WI38 (cell line): ENCODE measurements at regions not wholly inside any gene's neighbourhood (a gene's known extent, or its start where the extent isn't known, plus 50 kb on each side); places are given as distances from the start of the nearest gene placed in this dataset.

ENCODE experiments used
- H3K4me3 ChIP-seq: 2 replicates; pipeline ENCODE4 v1.5.1; 2011; ENCODE audit warnings: low read depth, mild to moderate bottlenecking, control low read depth, low read length
- TF ChIP-seq, protein P1 (sequence below): IDR thresholded peaks from 2 replicates; pipeline ENCODE4 v1.5.1; 2012; ENCODE audit warnings: low read depth, mild to moderate bottlenecking, control low read depth, low read length

GRCh38 chr13:31043957-31044356, 111.5 kb downstream of the TEX26 start:
- no peak overlapping the region for H3K4me3 ChIP-seq
- TF ChIP-seq, protein P1, sequence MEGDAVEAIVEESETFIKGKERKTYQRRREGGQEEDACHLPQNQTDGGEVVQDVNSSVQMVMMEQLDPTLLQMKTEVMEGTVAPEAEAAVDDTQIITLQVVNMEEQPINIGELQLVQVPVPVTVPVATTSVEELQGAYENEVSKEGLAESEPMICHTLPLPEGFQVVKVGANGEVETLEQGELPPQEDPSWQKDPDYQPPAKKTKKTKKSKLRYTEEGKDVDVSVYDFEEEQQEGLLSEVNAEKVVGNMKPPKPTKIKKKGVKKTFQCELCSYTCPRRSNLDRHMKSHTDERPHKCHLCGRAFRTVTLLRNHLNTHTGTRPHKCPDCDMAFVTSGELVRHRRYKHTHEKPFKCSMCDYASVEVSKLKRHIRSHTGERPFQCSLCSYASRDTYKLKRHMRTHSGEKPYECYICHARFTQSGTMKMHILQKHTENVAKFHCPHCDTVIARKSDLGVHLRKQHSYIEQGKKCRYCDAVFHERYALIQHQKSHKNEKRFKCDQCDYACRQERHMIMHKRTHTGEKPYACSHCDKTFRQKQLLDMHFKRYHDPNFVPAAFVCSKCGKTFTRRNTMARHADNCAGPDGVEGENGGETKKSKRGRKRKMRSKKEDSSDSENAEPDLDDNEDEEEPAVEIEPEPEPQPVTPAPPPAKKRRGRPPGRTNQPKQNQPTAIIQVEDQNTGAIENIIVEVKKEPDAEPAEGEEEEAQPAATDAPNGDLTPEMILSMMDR = no peak

- no peak overlapping the region for H3K4me3 ChIP-seq
- TF ChIP-seq, protein P1 = no peak
Measured at GRCh38 chr13:31042481-31043165, 110.2 kb downstream of the TEX26 start.

DNA sequence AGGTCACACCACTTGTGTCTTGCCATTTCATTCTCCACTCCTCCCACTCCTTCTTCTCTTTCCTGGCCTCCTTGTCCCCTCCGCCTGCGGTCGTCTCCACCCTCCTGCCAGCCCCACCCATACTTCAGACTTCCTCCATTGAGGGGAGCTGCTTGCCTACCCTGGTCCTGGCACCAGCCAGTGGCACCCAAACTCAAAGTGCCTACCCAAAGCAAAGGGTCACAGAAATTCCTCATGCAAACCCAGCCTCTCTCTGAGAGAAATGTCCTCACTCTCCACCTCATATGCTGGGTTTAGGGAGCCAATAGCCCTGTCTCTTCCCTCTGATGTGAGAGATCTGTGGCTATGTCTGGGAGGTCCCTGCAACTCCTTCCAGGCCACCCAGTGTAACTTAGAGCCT, 109.6 kb downstream of the TEX26 start:
- TF ChIP-seq, protein P1 = no peak
- no peak overlapping the region for H3K4me3 ChIP-seq

DNA sequence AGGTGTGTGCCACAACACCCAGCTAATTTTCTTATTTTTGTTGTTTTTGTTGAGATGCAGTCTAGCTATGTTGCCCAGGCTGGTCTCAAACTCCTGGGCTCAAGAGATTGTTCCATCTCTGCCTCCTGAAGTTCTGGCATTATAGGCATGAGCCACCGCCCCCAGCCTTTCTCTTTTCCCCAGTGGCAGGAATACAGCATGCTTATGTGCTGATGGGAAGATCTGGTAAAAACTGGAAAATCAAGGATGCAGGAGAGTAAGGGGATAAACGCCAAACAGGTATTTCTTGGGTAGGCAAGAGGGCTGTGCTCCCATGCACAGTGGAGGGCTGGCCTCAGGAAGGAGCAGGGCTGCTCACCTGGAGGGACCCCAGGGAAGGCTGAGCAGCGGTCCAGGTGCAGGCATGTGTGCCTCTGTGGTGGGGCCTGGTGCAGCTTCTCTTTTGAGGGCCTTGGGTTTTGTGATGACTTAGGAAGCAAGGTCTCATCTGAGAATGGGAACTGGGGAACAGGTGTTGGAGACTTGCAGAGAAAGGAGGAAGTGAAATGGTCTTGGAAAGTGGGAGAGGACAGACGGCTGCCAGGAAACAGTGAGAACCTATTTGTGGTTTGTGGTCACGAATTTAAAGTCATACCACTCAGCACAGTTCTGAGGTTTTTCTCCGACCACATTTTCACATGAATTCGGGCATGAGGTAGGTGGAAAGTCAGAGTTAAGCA, 106.5 kb downstream of the TEX26 start:
- H3K4me3 ChIP-seq = no peak overlapping the region
- TF ChIP-seq, protein P1 = no peak

DNA sequence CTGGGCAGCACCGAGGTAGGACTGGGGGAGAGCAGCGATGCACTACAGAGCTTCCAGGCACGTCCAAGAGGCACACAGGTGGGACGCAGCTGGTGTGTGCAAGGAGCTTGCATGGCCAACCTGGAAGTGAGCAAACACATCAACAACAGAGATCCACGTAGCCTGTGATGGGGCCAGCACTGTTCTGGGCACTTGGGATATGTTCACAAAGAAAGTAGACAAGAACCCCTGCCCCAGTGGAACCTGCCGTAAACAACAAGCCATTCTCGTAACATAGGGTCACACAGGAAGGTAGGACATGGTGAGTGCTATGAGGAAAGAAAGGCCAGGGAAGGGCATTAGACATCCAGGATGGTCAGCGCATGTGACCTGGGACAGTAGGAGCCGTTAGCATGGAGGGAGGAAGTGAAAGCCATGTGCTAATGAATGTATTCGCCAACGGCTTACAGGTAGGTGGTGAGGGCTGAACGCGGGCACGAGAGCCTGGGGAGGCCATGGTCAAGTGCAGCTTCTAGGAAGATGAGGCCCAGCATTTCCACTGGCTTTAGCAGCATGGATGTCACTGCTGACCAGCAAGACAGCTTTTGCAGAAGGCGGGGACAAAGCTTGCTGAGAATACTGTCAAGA, 105.5 kb downstream of the TEX26 start:
- H3K4me3 ChIP-seq = no peak overlapping the region
- TF ChIP-seq, protein P1 = no peak

GRCh38 chr13:31036731-31037695, 104.6 kb downstream of the TEX26 start:
- H3K4me3 ChIP-seq = no peak overlapping the region
- TF ChIP-seq, protein P1 = no peak
